ENCODE measurements at regions not wholly inside any gene's neighbourhood (a gene's known extent, or its start where the extent isn't known, plus 50 kb on each side); places are given as distances from the start of the nearest gene placed in this dataset.

GRCh38 chr13:40874138-40874779, 84.8 kb downstream of the SLC25A15 start:
- Histone ChIP-seq H3K27me3 (ENCODE audit: insufficient read depth) (no peaks in the 10 kb centered on the region), H3K79me2 (replicated peaks; ENCODE audit: insufficient read depth) (no peaks in the 10 kb centered on the region), H3K27ac (ENCODE audit: low read depth) (no peak overlapping the region), H3K4me1 (ENCODE audit: insufficient read depth) (no peaks in the 10 kb centered on the region), H3F3A (replicated peaks; ENCODE audit: low read depth) (no peaks in the 10 kb centered on the region), H2AFZ (no peak overlapping the region), H3K36me3 (ENCODE audit: insufficient read depth) (peaks cover 12% of the 10 kb centered on the region; the same call in 1 of the 2 replicates), H3K4me3 (no peak overlapping the region), H3K4me2 (no peak overlapping the region), H3K9me2 (ENCODE audit: insufficient read depth) (no peaks in the 10 kb centered on the region), H4K20me1 (replicated peaks; ENCODE audit: insufficient read depth) (no peaks in the 10 kb centered on the region)
- ATAC-seq = no peak
- Mint-ChIP-seq H3K27me3 (ENCODE audit: insufficient read depth, low read depth, poor library complexity) (peaks cover 9% of the 10 kb centered on the region), H3K9me3 (peaks cover 76% of the 10 kb centered on the region), H3K4me3 (no peak overlapping the region), H3K36me3 (ENCODE audit: low read depth) (peaks cover 69% of the 10 kb centered on the region), H3K4me1 (no peaks in the 10 kb centered on the region), H3K27ac (no peak overlapping the region)
- no peak for TF ChIP-seq CREB1 (CRISPR knock-in tag; IDR thresholded peaks at IDR 0.05; ENCODE audit: low read depth)
- TF ChIP-seq ZNF331 (CRISPR knock-in tag; IDR thresholded peaks at IDR 0.05; ENCODE audit: low read depth) = no peak
- TF ChIP-seq NANOG (IDR thresholded peaks at IDR 0.05; ENCODE audit: borderline replicate concordance) = no peak
- TF ChIP-seq EZH2phosphoT487 (IDR thresholded peaks at IDR 0.05; ENCODE audit: unreplicated experiment) = no peak
- TF ChIP-seq REST (IDR thresholded peaks at IDR 0.05; ENCODE audit: unreplicated experiment) = no peak
- TF ChIP-seq EZH2 (IDR thresholded peaks at IDR 0.05; ENCODE audit: low read depth, unreplicated experiment) = no peak
- no peak for TF ChIP-seq JUNB (IDR thresholded peaks at IDR 0.05; ENCODE audit: unreplicated experiment)
- TF ChIP-seq ZNF114 (CRISPR knock-in tag; IDR thresholded peaks at IDR 0.05) = no peak
- TF ChIP-seq ETS1 (IDR thresholded peaks at IDR 0.05) = no peak
- TF ChIP-seq STAT1 (IDR thresholded peaks at IDR 0.05; ENCODE audit: unreplicated experiment) = no peak
- TF ChIP-seq ZNF462 (CRISPR knock-in tag; IDR thresholded peaks at IDR 0.05) = no peak
- TF ChIP-seq CTCF (conservative IDR thresholded peaks at IDR 0.05; ENCODE audit: low read depth in 2 of 2) = no peak
- TF ChIP-seq POLR2AphosphoS5 (IDR thresholded peaks at IDR 0.05; ENCODE audit: low read depth) = no peak
- no peak for DNase-seq (ENCODE audit: low spot score)
